ENCODE measurements at regions not wholly inside any gene's neighbourhood (a gene's known extent, or its start where the extent isn't known, plus 50 kb on each side); places are given as distances from the start of the nearest gene placed in this dataset.
A peak's percentile ranks its signal among the peaks of the same experiment; 100 is the strongest.

DNA sequence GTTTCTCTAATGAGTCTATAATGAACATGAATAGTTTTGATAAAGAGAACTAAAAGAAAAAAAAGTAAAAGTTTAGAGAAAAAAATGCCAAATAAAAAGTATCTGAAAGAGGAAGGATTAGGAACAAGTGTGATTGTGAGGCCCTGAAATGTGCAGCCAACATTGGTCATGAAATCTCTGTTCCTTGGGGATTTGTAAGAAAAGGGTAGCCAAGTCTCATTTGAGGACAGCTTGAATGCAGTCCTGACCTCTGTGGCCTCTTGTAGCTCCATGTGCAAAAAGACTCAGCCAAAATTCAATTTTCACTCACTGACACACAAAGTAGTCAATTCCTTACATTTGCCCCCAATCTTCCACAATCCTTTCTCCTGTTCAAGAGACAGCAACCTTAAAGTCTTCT lies 167.9 kb downstream of the KLF12 start:
- no peak for DNase-seq (ENCODE audit: low read depth)

DNA sequence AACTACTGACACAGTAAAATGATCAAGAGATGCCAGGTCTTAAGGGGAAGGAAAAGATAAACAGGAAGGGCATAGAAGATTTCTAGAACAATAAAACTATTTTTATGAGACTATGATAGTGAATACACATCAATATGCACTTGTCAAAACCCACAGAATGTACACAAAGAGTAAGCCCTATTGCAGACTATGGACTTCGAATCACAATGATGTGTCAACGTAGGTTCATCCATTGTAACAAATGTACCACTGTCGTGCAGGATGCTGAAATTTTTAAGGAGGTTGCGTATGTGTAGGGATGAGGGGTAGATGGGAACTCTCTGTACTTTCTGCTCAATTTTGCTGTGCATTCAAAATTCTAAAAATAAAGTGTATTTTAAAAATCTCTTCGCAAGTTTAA lies 171.9 kb downstream of the KLF12 start:
- no peak for DNase-seq (ENCODE audit: low read depth)

DNA sequence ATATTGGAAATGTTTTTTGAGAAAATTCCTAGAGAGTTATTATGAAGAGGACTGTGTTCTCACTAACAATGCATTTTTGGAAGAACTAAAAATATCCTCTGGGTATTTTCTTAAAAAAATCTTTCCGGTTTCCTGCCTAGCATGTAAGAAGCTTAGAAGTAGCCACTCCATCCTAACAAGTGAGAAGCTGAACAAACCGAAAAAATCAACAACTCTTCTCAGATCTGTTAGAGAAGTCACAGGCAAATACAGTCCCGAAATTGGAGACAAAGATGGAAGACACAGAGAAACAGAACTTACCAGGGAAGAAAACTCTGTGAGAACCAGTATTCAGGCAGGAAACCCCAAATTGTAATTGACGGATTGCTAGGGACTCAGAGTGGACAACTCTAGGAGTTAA lies 173.0 kb downstream of the KLF12 start:
- DNase-seq (ENCODE audit: low read depth): peak; percentile 30

DNA sequence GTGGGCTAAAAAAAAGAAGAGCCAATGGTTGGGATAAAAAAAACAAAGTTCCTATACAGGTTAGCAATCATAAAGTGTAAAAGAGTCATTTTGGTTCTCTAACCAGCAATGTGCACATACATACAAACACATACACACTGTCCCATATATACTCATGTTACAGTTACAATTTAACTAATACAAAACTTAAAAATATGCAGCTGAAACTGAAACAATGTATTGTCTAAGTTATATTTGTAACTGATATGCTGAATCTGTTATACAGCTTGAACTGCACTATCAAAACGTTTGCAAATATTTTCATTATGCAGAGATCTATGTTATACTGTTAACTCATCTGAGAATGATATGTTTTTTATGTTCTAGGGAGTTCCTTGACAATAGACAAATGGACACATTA lies 173.7 kb downstream of the KLF12 start:
- DNase-seq (ENCODE audit: low read depth): no peak

DNA sequence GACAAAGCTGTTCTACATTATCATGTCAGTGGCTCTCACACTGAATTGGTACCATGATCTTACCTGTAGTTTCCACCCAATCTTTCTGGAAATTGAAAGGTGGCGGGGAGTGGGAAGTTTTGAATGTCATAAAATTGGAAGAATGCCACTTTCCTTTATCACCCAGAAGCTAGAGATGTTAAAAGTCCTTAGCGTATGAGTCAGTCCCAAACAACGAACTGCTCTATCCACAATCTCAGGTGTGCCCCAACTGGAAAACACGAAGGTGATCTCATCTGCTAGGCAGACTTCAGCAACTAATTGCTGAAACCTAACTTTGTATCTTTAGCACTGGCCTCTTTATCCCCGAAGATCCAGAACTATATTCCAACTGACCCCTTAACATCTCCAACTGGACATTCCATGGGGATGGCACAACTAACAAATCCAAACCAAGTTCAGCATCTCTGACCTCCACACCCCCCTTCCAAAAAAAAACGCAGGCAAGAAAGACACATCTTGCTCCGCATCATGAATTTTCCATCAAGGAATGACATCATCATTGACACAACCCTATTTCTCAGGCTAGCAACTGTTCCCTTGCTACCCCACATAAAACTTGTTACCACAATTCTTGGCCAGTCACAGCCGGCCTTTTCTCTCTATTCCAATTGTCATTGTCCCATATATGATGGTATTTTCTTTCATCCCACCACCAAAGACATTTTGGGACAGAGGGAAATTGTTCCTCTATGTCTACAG lies 175.4 kb downstream of the KLF12 start:
- no peak for DNase-seq (ENCODE audit: low read depth)

DNA sequence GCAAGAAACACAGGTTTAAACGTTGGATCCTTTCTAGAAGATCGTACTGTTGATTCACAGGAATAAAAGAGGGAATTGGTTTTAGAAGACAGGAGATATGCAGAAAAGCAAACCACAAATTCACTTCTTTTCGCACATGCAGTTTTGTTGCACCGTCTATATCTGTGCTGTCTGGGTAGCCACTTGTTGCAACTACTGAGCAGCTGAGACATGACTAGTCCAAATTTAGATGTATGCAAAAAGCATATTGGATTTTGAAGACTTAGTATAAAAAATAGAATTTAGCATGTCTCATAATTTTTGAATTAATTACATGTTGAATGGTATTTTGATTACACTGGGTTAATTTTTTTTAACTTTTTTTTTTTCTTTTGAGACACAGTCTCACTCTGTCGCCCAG lies 176.3 kb downstream of the KLF12 start:
- no peak for DNase-seq (ENCODE audit: low read depth)

DNA sequence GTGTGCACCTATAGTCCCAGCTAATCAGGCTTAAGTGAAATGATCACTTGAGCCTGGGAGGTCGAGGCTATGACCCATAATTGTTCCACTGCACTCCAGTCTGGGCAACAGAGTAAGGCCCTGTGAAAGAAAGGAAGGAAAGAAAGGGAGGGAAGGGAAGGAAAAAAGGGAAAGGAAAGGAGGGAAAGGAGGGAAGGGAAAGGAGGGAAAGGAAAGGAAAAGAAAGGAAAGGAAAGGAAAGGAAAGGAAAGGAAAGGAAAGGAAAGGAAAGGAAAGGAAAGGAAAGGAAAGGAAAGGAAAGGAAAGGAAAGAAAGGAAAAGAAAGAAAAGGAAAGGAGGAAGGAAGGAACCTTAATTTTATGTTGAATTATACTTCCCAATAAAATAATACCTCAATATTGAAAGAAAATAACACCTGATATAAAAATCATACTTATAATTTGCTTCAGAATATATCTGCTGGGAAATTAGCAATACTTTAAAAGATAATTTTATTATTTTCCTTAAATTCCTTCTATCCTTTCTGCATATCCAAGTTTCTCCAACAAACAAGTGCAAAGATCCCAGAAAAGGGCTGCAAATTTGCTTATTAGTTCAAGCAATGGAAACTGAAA lies 177.3 kb downstream of the KLF12 start:
- DNase-seq (ENCODE audit: low read depth): no peak

DNA sequence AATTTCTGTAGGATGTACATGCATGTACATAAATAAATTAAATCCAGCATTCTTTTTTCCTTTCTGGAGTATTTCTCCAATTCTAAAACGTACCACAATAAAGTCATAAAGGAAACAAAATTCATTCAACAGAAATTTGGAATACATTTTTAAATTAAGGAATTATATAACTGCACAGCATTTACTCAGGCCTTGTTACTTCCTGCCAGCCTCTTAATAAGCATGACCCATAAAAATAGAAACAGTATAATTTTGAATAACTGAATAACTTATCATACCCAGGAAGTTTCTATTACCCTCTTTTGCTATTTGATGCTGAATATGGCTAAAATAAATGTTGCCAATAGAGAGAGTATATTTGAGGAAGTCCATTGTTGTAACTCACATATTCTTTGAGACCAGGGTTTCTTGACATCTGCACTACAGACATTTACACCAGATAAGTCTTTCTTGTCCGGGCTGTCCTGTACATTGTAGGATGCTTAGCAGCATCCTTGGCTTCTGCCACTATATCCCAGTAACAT lies 178.2 kb downstream of the KLF12 start:
- no peak for DNase-seq (ENCODE audit: low read depth)

DNA sequence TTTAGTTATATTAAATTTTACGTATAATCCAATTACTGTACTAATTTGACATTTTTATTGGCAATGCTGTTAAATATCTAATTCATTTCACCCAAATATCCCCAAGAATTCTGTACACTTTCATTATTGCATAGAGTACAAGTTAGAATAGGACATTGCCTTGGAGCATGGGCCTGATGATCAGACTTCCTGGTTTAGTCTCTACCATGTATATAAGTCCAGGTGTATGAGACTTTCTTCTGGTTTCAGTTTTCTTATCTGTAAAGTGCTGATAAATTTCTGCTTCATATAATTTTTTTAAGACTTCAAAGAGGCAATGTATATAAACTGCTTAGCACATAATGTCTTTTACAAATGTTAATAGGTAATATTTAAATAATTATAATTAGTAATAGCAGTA lies 179.4 kb downstream of the KLF12 start:
- DNase-seq (ENCODE audit: low read depth): no peak

DNA sequence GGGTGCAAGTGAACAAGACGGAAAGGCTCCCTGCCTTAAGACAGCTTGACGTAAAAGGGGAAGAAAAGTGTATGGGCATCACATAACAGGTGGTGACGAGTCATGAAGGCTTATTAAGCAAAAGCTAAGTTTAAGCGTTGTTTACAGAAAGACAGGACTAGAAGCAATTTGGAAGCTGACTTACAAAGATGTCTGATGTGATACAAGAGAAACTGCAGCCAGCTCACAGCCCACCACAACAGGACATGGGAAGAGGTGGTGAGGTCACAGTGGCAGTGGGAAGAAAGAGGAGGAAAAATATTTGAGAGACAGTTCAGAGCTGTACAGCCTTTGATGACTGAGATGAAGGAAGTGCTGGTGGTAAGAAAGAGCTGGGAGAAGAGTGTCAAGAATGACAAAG lies 181.6 kb downstream of the KLF12 start:
- DNase-seq (ENCODE audit: low read depth): peak; percentile 63

DNA sequence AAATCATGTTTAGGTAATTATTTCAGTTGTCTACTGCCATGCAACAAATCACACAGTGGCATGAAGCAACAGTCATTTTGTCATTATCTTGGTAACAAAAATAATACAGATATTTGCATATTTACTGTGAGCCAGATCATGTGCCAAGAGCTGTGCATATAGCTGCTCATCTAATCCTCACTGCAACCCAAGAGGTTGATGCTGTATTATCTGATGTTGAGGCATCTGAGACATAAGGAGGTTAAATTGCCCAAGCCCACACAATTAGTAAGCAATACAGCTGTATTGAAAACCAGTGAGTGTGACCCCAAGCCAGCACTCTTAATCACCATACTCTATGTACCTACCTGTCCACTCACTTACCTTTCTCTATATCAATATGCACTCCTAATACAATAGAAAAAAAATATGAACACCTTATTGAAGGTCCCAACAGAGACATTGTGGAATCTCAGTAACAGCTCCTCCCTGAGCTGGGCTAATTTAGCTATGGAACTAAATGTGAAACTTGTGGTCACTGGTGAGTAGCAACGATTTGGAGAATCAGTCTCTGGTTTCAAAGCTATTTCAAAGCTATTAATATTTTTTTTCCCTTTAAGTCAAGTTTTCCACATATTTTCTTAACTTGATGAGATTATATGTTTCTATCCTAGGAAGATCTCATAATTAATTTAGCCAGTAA lies 185.2 kb downstream of the KLF12 start:
- no peak for DNase-seq (ENCODE audit: low read depth)

DNA sequence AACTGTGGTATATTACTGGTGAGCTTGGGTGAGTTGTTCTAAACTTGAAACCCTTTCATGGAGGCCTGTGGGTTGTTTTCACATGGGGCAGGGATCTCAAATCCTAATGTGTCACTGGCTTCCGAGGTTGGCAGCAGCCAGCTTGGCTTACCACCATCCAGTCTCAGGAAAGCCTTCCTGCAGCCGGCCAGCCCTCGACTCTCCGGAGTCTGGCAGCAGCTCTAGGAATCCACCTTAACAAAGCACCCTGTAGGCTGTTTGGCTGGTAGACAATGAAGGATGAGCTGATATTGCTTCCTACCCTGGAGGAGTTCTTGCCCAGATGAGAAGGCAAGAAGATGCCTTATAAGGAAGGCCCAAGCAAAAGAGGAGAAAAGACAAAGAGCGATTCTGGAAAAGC lies 188.3 kb downstream of the KLF12 start:
- no peak for DNase-seq (ENCODE audit: low read depth)

DNA sequence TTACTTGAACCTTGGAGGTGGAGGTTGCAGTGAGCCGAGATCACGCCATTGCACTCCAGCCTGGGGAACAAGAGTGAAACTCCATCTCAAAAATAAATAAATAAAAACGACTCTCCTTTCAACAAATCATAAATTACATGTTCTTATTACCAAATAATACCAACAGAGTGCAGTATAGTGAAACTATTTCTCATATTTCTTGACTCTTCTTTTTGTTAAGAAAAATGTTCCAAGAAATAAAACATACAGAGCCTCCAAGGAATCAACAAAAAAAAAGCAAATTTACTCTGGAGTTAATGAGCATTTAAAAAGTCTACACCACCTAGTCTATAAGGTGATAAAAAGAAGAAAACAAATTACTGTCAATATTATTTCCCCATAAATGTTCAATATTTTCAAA lies 188.8 kb downstream of the KLF12 start:
- DNase-seq (ENCODE audit: low read depth): no peak

DNA sequence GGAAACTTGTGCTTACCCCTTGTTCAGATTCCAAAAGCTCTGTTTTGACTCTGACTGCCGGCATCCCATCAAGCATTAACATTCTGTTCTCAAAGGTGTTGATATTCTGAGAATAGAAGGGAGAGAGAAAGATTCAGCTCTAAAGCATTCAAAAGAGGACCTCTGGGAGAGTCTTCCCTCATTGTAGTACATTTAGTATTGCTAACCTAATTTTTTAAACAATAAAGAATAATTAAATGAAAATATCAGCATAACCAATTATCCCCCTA lies 190.3 kb downstream of the KLF12 start:
- no peak for DNase-seq (ENCODE audit: low read depth)

DNA sequence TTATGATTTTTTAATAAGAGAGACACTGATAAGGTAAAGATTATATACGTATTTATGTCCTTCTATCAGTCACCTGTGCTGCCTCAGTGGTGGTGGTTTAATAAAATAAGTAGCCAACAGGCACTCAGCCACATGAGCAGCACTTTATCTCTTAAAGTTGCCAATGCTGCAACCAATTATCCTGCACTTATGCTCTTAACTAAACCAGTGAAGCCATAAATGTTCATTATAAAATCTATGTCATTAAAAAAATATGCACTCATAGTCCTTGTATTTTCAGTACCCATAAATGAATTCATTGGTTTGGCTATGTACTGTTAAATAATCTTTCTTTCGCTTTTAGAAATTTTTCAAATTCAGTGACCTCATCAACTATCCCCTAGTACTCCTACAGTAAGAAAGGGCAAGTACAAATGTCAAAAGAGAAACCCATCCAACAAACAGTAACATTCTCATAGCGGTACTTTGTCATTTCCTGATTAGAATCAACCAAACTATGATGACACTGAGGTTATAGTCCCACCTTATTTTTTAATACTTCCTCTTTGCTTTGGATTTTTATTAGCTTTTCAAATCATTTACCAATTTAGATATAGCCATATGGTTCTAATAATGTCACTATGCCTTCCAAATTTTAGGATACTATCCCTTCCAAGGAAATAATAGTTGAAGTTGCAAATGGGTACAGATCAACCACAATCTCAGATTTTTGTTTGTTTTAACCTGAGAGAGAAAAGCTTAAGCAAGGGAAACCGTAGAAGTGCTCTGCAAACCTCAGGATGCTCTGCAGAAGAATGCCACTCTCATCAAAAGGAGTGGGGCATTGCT lies 190.9 kb downstream of the KLF12 start:
- peak; percentile 48 for DNase-seq (ENCODE audit: low read depth)

DNA sequence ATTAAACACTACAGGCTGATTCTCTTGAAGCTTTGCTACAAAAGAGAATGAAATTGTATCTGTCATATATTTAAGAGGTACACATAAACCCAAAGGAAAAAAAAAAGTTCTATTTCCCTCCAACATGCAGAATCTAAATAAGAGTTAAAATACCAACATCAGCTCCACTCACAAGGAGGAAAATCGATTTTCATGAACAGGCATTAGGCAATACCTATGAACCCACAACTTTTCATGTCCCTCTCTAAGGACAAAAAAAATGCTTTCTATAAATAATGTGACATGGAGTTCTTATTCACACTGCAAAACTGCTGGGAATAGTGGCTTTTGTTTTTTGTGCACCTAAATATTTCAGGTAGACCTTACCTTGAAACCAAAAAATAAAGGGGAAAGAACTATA lies 192.5 kb downstream of the KLF12 start:
- DNase-seq (ENCODE audit: low read depth): no peak

DNA sequence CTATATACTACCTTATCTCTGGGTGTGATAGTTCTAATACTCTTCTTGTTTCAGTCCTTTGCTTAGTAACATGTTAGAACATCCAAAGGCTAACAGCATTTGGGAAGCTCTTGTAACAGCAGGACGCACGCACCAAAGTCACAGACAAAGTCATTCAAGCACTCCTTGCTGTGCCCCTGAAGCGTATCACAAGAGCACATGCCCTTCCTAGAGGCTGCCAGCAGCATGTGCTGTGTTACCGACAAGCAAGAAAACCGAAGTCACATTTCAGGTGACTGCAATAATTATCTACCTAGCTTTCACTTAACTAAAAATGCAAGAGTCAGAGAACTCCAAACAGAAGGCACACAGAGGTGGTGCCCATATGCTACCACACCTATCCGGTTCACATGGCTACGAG lies 194.1 kb downstream of the KLF12 start:
- DNase-seq (ENCODE audit: low read depth): no peak

DNA sequence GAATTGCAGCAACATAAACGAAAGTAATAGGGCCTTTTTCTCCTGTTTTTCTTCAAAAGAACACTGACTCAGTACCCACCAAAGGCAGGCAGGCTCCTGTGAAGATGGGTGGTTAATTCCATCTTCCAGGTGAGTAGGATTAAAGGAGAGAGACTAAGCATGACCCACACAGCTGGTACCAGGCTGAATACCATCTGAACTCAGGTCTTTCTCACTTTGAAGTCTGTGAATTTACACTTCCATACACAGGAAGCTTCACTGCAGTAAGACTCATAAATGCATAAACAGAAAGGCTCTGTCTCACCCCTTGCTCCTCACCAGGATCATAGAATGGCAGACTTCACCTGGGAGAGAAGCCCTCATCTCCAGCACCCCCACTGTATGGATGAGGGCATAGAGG lies 194.6 kb downstream of the KLF12 start:
- no peak for DNase-seq (ENCODE audit: low read depth)

DNA sequence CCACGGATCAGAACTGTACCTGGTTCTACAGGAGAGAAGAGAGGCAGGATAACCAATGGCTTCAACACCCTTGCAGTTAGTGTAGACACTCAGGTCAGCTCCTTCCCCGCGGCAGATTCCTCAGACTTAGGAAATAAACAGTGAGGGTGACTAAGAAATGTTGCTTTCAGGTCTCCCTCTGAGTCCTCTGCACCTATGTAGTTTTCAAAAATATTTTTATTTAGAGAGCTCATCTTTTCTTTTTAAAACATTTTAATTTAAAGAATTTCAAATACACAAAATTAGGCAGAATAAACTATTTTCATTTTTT lies 195.2 kb downstream of the KLF12 start:
- no peak for DNase-seq (ENCODE audit: low read depth)

DNA sequence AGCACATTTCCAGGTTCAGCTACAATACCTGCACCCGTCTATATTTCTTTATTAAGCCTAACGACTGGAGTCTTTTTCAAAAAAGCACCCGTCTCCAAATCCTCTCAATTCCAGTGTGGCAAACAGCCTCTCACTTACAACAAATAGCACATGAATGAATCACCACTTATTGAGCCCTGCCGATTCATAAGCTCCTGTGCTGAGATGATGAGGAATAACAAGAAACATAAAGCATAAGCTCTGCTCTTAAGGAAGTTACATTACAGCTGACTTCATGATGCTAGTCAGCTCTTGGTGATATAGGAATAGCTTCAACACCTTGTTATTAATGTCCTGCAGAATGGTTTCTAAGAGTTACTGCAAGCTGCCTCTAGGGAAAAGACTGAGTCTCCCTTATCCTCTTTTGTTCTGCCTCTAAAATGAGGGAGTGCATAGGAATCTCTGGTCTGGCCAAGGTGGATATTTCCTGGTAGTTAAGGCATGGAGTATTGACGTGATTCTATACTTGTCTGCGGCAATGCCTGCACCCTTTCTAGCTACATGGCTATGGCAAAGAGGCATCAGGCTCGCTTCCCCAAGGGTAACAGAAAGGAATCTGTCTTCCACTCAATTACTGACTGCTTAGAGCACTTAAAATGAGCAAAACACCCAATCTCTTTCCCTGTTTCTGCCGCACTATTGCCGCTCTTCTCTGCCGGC lies 195.7 kb downstream of the KLF12 start:
- peak; percentile 88 for DNase-seq (ENCODE audit: low read depth)

DNA sequence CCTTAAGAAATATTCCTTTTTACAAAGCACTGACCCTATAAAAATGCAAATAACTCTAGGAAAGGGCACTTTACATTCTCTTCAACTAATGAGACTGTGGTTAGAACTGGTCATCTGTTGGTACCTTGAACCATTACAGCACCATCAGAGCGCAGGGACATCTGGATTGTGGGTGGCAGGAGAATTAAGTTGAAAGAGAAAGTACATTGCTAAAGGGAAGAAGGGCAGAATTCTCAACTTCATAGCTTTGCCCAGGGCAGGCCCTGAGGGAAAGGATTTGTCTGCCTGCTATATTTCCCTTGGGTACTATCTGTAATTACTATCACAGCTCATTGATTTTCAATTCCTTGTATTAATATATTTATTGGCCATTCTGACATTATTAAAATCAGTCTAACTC lies 196.8 kb downstream of the KLF12 start:
- no peak for DNase-seq (ENCODE audit: low read depth)

DNA sequence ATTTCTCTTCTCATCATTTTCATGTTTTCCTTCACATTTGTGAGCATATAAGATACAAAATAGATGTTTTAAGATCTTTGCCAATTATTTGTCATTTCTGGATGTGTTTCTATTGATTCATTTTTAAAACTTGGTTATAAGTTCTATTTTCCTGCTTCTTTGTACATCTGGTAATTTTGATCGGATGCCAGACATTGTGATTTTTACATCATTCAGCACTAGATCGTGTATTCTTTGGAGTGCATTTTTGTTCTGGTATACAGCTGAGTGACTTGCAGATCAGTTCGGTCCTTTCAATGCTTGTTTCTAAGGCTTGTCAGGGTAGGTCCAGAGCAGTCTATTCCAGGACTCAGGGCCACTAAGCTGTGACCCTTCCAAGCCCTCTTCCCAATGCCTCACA lies 198.2 kb downstream of the KLF12 start:
- DNase-seq (ENCODE audit: low read depth): no peak
